NCI-H2081 treated with DMSO at 0.1 percent for 48 hours (cell line): ENCODE measurements at regions not wholly inside any gene's neighbourhood (a gene's known extent, or its start where the extent isn't known, plus 50 kb on each side); places are given as distances from the start of the nearest gene placed in this dataset.

ENCODE experiments used
- DNase-seq: peaks from one replicate; lab custom pipeline; 2025; lab: John Stamatoyannopoulos, UW

- DNase-seq: no peak
Measured at GRCh38 chr16:7185165-7185564, 147.5 kb upstream of the RBFOX1 start.

GRCh38 chr16:7183768-7184167, 148.9 kb upstream of the RBFOX1 start:
- DNase-seq: no peak

- DNase-seq: no peak
Measured at GRCh38 chr16:7182510-7183109, 150.0 kb upstream of the RBFOX1 start.

- DNase-seq: no peak
Measured at GRCh38 chr16:7177875-7178274, 154.8 kb upstream of the RBFOX1 start.

GRCh38 chr16:7171151-7171550, 161.5 kb upstream of the RBFOX1 start:
- DNase-seq: no peak

- DNase-seq: no peak
Measured at GRCh38 chr16:7167626-7168025, 165.0 kb upstream of the RBFOX1 start.

- DNase-seq: no peak
Measured at GRCh38 chr16:7161891-7162290, 170.8 kb upstream of the RBFOX1 start.

- DNase-seq: no peak
Measured at GRCh38 chr16:7160093-7160492, 172.6 kb upstream of the RBFOX1 start.

- no peak for DNase-seq
Measured at GRCh38 chr16:7158481-7158880, 174.2 kb upstream of the RBFOX1 start.

- DNase-seq: no peak
Measured at GRCh38 chr16:7150230-7150629, 182.4 kb upstream of the RBFOX1 start.

GRCh38 chr16:7148606-7149005, 184.0 kb upstream of the RBFOX1 start:
- no peak for DNase-seq

GRCh38 chr16:7140899-7141298, 191.7 kb upstream of the RBFOX1 start:
- DNase-seq: no peak

GRCh38 chr16:7137560-7138330, 194.9 kb upstream of the RBFOX1 start:
- no peak for DNase-seq

- no peak for DNase-seq
Measured at GRCh38 chr16:7132465-7132864, 200.2 kb upstream of the RBFOX1 start.

GRCh38 chr16:7124701-7125100, 207.9 kb upstream of the RBFOX1 start:
- DNase-seq: no peak

- no peak for DNase-seq
Measured at GRCh38 chr16:7124242-7124641, 208.4 kb upstream of the RBFOX1 start.

GRCh38 chr16:7116734-7117133, 215.9 kb upstream of the RBFOX1 start:
- DNase-seq: no peak

- DNase-seq: no peak
Measured at GRCh38 chr16:7115898-7116297, 216.7 kb upstream of the RBFOX1 start.

GRCh38 chr16:7113949-7114348, 218.7 kb upstream of the RBFOX1 start:
- no peak for DNase-seq

GRCh38 chr16:7113395-7113794, 219.2 kb upstream of the RBFOX1 start:
- no peak for DNase-seq

- DNase-seq: no peak
Measured at GRCh38 chr16:7111265-7111664, 221.4 kb upstream of the RBFOX1 start.

GRCh38 chr16:7107436-7107835, 225.2 kb upstream of the RBFOX1 start:
- no peak for DNase-seq

- DNase-seq: no peak
Measured at GRCh38 chr16:7103056-7103455, 229.6 kb upstream of the RBFOX1 start.

GRCh38 chr16:7101054-7101453, 231.6 kb upstream of the RBFOX1 start:
- DNase-seq: no peak
